Activated CD8-positive, alpha-beta T cell treated with anti-CD3 and anti-CD28 coated beads for 36 hours (primary cell): ENCODE measurements at regions not wholly inside any gene's neighbourhood (a gene's known extent, or its start where the extent isn't known, plus 50 kb on each side); places are given as distances from the start of the nearest gene placed in this dataset.

Experiments
- ATAC-seq: fragments of 200-7000 bp; cut with Tn5 transposase; one replicate; pipeline ENCODE4 v1.10.0; 2021; ENCODE audit warnings: mild to moderate bottlenecking, moderate library complexity
- CTCF ChIA-PET: fragments of 350-600 bp; sonication (Branson Sonifier 250); formaldehyde crosslinking; loops from one replicate; lab custom pipeline; 2021; ENCODE audit warnings: antibody characterized with exemption; lab: Charles Lee
- POLR2A ChIA-PET: fragments of 350-600 bp; sonication (Branson Sonifier 250); formaldehyde crosslinking; loops from one replicate; lab custom pipeline; 2021; ENCODE audit warnings: antibody characterized with exemption; lab: Charles Lee
- DNase-seq: peaks from one replicate; pipeline ENCODE4 v3.0.0-alpha.2; 2020
- H3K27ac Mint-ChIP-seq: one replicate; pipeline ENCODE4 v1.8.0; 2021; ENCODE audit warnings: mild to moderate bottlenecking, mixed read lengths
- H3K27me3 Mint-ChIP-seq: one replicate; pipeline ENCODE4 v1.8.0; 2021; ENCODE audit warnings: mixed read lengths
- H3K36me3 Mint-ChIP-seq: one replicate; pipeline ENCODE4 v1.8.0; 2021; ENCODE audit warnings: low read depth, mixed read lengths
- H3K4me1 Mint-ChIP-seq: one replicate; pipeline ENCODE4 v1.8.0; 2021; ENCODE audit warnings: low read depth, mixed read lengths
- H3K4me3 Mint-ChIP-seq: one replicate; pipeline ENCODE4 v1.8.0; 2021; ENCODE audit warnings: mild to moderate bottlenecking, moderate library complexity, mixed read lengths
- H3K9me3 Mint-ChIP-seq: one replicate; pipeline ENCODE4 v1.8.0; 2021; ENCODE audit warnings: mixed read lengths
- intact Hi-C: fragments of 100-400 bp; cut with micrococcal nuclease; formaldehyde crosslinking; loops from one replicate; pipeline ENCODE4 v1.10.0; 2022
- TF ChIP-seq, protein P1 (sequence below): fragments of 200-600 bp; IDR thresholded peaks from one replicate; pipeline ENCODE4 v1.8.0; 2022; ENCODE audit warnings: antibody characterized with exemption, mild to moderate bottlenecking

DNA sequence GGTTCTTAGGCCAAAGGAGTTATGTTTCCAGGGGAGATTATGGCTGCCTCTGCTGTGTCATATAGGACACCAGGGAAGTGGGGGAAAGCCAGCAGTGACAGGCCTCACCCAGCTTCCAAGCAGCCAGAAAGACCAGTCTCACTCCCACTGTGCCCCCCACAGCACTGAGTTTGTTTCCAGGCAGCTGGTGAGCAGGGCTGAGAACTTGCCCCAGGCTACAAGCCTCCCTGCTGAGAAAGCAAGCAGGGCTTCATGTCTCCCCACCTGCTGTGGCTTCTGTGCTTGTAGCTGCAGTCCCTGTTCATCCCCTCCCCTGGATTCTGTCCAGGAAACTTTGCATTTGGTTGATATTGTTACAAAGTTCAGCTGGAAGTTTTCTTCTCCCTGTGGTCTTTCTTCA lies 376.3 kb downstream of the PDCD6IP start:
- DNase-seq (no peak), ATAC-seq (no peak)
- intact Hi-C loops, result no loop called here
- no peak overlapping the region for H3K4me3 Mint-ChIP-seq
- ChIA-PET CTCF (no interaction called here), POLR2A (no interaction called here)
- no peak overlapping the region for H3K27ac Mint-ChIP-seq
- TF ChIP-seq, protein P1, sequence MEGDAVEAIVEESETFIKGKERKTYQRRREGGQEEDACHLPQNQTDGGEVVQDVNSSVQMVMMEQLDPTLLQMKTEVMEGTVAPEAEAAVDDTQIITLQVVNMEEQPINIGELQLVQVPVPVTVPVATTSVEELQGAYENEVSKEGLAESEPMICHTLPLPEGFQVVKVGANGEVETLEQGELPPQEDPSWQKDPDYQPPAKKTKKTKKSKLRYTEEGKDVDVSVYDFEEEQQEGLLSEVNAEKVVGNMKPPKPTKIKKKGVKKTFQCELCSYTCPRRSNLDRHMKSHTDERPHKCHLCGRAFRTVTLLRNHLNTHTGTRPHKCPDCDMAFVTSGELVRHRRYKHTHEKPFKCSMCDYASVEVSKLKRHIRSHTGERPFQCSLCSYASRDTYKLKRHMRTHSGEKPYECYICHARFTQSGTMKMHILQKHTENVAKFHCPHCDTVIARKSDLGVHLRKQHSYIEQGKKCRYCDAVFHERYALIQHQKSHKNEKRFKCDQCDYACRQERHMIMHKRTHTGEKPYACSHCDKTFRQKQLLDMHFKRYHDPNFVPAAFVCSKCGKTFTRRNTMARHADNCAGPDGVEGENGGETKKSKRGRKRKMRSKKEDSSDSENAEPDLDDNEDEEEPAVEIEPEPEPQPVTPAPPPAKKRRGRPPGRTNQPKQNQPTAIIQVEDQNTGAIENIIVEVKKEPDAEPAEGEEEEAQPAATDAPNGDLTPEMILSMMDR, result no peak
- H3K27me3 Mint-ChIP-seq, result peaks cover 9% of the 10 kb centered on the region
- H3K4me1 Mint-ChIP-seq, result no peaks in the 10 kb centered on the region
- peaks cover 4% of the 10 kb centered on the region for H3K9me3 Mint-ChIP-seq
- no peaks in the 10 kb centered on the region for H3K36me3 Mint-ChIP-seq

DNA sequence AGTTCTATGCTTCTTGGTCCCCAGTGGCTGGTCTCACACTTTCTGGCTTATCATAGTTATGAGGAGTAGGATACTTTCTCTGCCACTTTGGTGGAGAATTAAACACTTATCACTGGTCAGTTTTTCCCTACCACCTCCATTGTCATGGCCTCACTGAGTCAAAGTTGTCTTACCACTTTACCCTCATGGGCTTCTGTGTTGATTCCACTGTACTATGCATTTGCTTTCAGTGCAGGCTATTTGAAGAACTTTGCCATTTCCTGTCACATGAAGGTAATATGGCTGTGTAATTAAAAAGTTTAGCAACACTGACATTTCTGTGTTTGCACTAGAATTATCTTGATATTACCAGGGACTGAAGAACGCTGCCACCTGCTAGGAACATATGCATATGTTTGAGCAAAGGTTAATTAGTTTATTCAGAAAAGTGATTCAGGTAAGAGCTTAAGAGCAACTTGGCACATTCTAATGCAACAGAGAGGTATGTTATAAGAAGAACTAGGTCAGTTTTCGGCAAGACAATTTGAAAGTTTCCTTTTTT lies 377.3 kb downstream of the PDCD6IP start:
- H3K4me3 Mint-ChIP-seq, result no peak overlapping the region
- peaks cover 9% of the 10 kb centered on the region for H3K27me3 Mint-ChIP-seq
- no peaks in the 10 kb centered on the region for H3K4me1 Mint-ChIP-seq
- DNase-seq (no peak), ATAC-seq (no peak)
- H3K27ac Mint-ChIP-seq, result no peak overlapping the region
- H3K9me3 Mint-ChIP-seq, result peaks cover 4% of the 10 kb centered on the region
- intact Hi-C loops, result no loop called here
- CTCF ChIA-PET, result no interaction called here
- POLR2A ChIA-PET, result no interaction called here
- TF ChIP-seq, protein P1, result no peak
- H3K36me3 Mint-ChIP-seq, result no peaks in the 10 kb centered on the region

DNA sequence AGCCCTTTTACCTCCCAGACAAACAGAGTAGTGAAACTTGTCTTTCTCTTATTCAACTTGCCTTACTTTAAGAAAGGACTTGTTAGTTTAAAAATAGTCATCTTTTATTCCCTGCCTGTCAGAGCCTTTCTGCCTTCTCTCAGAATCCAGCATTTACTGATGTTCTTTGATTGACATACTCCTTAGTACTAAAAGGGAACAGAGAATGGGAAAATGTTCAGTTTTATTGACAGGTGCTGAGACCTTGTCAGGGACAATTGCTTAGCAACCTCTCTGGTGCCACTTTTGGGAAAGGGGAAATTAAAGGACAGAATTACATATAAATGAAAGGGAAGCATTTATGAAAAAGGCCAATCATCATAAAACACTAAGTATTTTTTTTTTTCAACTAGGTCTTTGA lies 378.3 kb downstream of the PDCD6IP start:
- ATAC-seq (no peak), DNase-seq (no peak)
- peaks cover 4% of the 10 kb centered on the region for H3K9me3 Mint-ChIP-seq
- intact Hi-C loops, result no loop called here
- TF ChIP-seq, protein P1, result no peak
- CTCF ChIA-PET, result interaction anchor here (0.8 kb wide), 1 partner anchor 293 kb away, joined by 3 read pairs; no protein-coding TSS in a partner anchor
- H3K27me3 Mint-ChIP-seq, result peaks cover 9% of the 10 kb centered on the region
- H3K4me1 Mint-ChIP-seq, result no peaks in the 10 kb centered on the region
- H3K27ac Mint-ChIP-seq, result no peak overlapping the region
- H3K4me3 Mint-ChIP-seq, result no peak overlapping the region
- H3K36me3 Mint-ChIP-seq, result no peaks in the 10 kb centered on the region
- POLR2A ChIA-PET, result no interaction called here

DNA sequence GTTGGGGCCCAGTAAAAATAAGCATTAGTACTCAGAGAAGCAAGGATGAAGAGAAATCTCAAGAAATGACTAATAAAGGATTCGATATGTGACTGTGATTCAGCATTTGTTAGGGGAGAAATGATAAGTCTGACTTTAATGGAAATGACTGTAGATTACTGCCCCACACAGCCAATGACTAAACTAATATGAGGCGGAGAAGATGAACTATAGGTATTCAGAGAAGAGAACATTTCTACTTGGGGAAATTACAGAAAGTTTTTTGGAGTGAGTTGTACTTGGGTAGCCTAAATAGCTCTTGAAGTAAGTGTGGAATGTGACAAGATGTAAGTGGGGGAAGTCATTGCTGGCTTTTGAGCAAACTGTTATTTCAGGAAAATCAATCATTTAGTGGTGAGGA lies 380.0 kb downstream of the PDCD6IP start:
- H3K4me1 Mint-ChIP-seq, result no peaks in the 10 kb centered on the region
- peaks cover 1% of the 10 kb centered on the region for H3K9me3 Mint-ChIP-seq
- H3K27me3 Mint-ChIP-seq, result peaks cover 9% of the 10 kb centered on the region
- TF ChIP-seq, protein P1, result no peak
- DNase-seq (no peak), ATAC-seq (no peak)
- intact Hi-C loops, result no loop called here
- no peak overlapping the region for H3K4me3 Mint-ChIP-seq
- CTCF ChIA-PET, result no interaction called here
- H3K27ac Mint-ChIP-seq, result no peak overlapping the region
- POLR2A ChIA-PET, result no interaction called here
- no peaks in the 10 kb centered on the region for H3K36me3 Mint-ChIP-seq

DNA sequence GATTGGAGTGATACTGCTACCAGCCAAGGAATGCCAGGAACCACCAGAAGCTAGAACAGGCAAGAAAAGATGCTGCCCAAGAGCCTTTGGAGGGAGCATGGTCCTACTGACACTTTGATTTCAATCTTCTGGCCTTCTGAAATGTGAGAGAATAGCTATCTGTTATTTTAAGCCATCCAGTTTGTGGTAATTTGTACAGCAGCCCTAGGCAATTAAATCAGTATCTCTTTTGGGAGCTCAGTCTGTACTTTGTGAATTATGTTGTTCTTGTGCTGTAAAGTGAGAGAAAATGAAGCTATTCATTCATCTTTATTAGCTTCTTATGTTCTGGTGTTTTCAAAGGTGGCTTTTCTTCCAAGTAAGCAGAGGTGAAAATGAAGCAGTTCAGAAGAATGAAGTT lies 381.3 kb downstream of the PDCD6IP start:
- CTCF ChIA-PET, result no interaction called here

More for the DNA sequence above, 381.3 kb downstream of the PDCD6IP start:
- no peaks in the 10 kb centered on the region for H3K4me1 Mint-ChIP-seq
- peaks cover 6% of the 10 kb centered on the region for H3K27me3 Mint-ChIP-seq
- no peaks in the 10 kb centered on the region for H3K36me3 Mint-ChIP-seq
- TF ChIP-seq, protein P1, result no peak
- no peaks in the 10 kb centered on the region for H3K9me3 Mint-ChIP-seq
- POLR2A ChIA-PET, result no interaction called here
- H3K4me3 Mint-ChIP-seq, result no peak overlapping the region
- intact Hi-C loops, result no loop called here
- ATAC-seq (no peak), DNase-seq (no peak)
- H3K27ac Mint-ChIP-seq, result no peak overlapping the region
